ENCODE measurements at regions not wholly inside any gene's neighbourhood (a gene's known extent, or its start where the extent isn't known, plus 50 kb on each side); places are given as distances from the start of the nearest gene placed in this dataset.
"Not testable (repeated sequence)": the region's sequence is repeated elsewhere in the genome, so short reads cannot be mapped to it uniquely, and the experiment has no call there.

- no peak overlapping the region for H3K4me3 ChIP-seq (ENCODE audit: low read length)
- TF ChIP-seq CTCF (IDR thresholded peaks at IDR 0.05; ENCODE audit: insufficient read depth, low read depth, low read length, missing control alignments) = no peak
- DNase-seq (ENCODE audit: low read depth) = no peak
These were observed 50.6 kb upstream of the EHBP1 start for GRCh38 chr2:62654876-62655359.

- H3K4me3 ChIP-seq (ENCODE audit: low read length) = no peak overlapping the region
- DNase-seq (ENCODE audit: low read depth) = peak; percentile 79
- TF ChIP-seq CTCF (IDR thresholded peaks at IDR 0.05; ENCODE audit: insufficient read depth, low read depth, low read length, missing control alignments) = no peak
These were observed 51.1 kb upstream of the EHBP1 start for GRCh38 chr2:62654423-62654791.

GRCh38 chr2:62653582-62654422 lies 51.7 kb upstream of the EHBP1 start:
- peak; percentile 93 for DNase-seq (ENCODE audit: low read depth)
- no peak overlapping the region for H3K4me3 ChIP-seq (ENCODE audit: low read length)
- TF ChIP-seq CTCF (IDR thresholded peaks at IDR 0.05; ENCODE audit: insufficient read depth, low read depth, low read length, missing control alignments) = no peak

- DNase-seq (ENCODE audit: low read depth); H3K4me3 ChIP-seq (ENCODE audit: low read length): not testable (repeated sequence)
These were observed 56.4 kb upstream of the EHBP1 start for GRCh38 chr2:62649087-62649486.

GRCh38 chr2:62643100-62643471 lies 62.4 kb upstream of the EHBP1 start:
- H3K4me3 ChIP-seq (ENCODE audit: low read length) = no peak overlapping the region
- no peak for DNase-seq (ENCODE audit: low read depth)
- no peak for TF ChIP-seq CTCF (IDR thresholded peaks at IDR 0.05; ENCODE audit: insufficient read depth, low read depth, low read length, missing control alignments)

- H3K4me3 ChIP-seq (ENCODE audit: low read length) = no peak overlapping the region
- TF ChIP-seq CTCF (IDR thresholded peaks at IDR 0.05; ENCODE audit: insufficient read depth, low read depth, low read length, missing control alignments) = no peak
- DNase-seq (ENCODE audit: low read depth) = no peak
These were observed 62.9 kb upstream of the EHBP1 start for GRCh38 chr2:62642429-62643099.

- TF ChIP-seq CTCF (IDR thresholded peaks at IDR 0.05; ENCODE audit: insufficient read depth, low read depth, low read length, missing control alignments) = no peak
- no peak overlapping the region for H3K4me3 ChIP-seq (ENCODE audit: low read length)
- no peak for DNase-seq (ENCODE audit: low read depth)
These were observed 63.6 kb upstream of the EHBP1 start for GRCh38 chr2:62641936-62642335.
